Transverse colon (tissue), 4 donors: ENCODE measurements at regions not wholly inside any gene's neighbourhood (a gene's known extent, or its start where the extent isn't known, plus 50 kb on each side); places are given as distances from the start of the nearest gene placed in this dataset.

Experiments used
- EP300 ChIP-seq: sonication (generic); formaldehyde crosslinking; IDR thresholded peaks from one replicate; pipeline ENCODE4 v1.6.1; 2017; ENCODE audit warnings: antibody characterized with exemption, low read depth
- POLR2A ChIP-seq: fragments of 450-650 bp; IDR thresholded peaks from one replicate; pipeline ENCODE4 v1.6.1; 2016; ENCODE audit warnings: antibody characterized with exemption, mild to moderate bottlenecking, moderate library complexity
- POLR2AphosphoS5 ChIP-seq, 3 donors: sonication (generic); formaldehyde crosslinking; IDR thresholded peaks; one replicate each; pipeline ENCODE4 v1.6.1; 2016; ENCODE audit warnings: antibody characterized with exemption in 3 of 3
- TF ChIP-seq, protein P1 (sequence below), 5 experiments: fragments of 200-600 bp in 3 of 5; fragments of 450-650 bp in 2 of 5; sonication (generic) in 3 of 5; IDR thresholded peaks; 1 replicate in 2 of 5; 2 replicates in 3 of 5; pipeline ENCODE4 v1.5.1; 2016 to 2017; ENCODE audit warnings: antibody characterized with exemption in 5 of 5, inconsistent platforms in 3 of 5, mild to moderate bottlenecking in 2 of 5, moderate library complexity in 1 of 5

DNA sequence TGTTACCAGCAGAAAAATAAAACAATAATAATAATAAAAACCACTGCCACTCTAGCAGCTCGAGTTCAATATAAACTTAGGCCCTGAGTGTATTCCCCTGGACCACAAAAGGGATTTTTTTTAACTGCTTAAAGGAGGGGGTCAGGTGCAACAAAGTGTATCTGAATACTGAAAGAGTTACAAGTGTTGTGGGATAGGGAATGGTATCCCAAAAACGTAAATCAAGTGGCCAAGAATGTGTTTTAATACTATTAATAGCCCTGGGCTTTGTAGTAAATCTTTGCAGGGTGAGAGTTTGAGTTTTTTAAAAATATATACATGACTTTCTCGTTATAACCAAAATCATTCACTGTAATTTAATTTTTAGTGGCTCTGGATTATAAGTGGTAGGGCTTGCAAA lies 860.1 kb upstream of the INTU start:
- TF ChIP-seq POLR2A (no peak), POLR2AphosphoS5 (IDR thresholded peaks at IDR 0.05) (no peak), EP300 (no peak)
- TF ChIP-seq, protein P1, sequence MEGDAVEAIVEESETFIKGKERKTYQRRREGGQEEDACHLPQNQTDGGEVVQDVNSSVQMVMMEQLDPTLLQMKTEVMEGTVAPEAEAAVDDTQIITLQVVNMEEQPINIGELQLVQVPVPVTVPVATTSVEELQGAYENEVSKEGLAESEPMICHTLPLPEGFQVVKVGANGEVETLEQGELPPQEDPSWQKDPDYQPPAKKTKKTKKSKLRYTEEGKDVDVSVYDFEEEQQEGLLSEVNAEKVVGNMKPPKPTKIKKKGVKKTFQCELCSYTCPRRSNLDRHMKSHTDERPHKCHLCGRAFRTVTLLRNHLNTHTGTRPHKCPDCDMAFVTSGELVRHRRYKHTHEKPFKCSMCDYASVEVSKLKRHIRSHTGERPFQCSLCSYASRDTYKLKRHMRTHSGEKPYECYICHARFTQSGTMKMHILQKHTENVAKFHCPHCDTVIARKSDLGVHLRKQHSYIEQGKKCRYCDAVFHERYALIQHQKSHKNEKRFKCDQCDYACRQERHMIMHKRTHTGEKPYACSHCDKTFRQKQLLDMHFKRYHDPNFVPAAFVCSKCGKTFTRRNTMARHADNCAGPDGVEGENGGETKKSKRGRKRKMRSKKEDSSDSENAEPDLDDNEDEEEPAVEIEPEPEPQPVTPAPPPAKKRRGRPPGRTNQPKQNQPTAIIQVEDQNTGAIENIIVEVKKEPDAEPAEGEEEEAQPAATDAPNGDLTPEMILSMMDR (IDR thresholded peaks at IDR 0.05): no peak
